ENCODE measurements at regions not wholly inside any gene's neighbourhood (a gene's known extent, or its start where the extent isn't known, plus 50 kb on each side); places are given as distances from the start of the nearest gene placed in this dataset.

- no peak for TF ChIP-seq POLR2A (IDR thresholded peaks at IDR 0.05; ENCODE audit: low read length)
- TF ChIP-seq GATA1 (IDR thresholded peaks at IDR 0.05; ENCODE audit: low read depth, low read length), result no peak
Observed at GRCh38 chr16:86786994-86787393, 208.6 kb downstream of the FOXL1 start.

All from erythroblast (primary cell).